Stimulated activated CD4-positive, alpha-beta T cell treated with anti-CD3 and anti-CD28 coated beads, Interleukin-4, amount 100 ng/mL, for 24 hours (primary cell): ENCODE measurements at regions not wholly inside any gene's neighbourhood (a gene's known extent, or its start where the extent isn't known, plus 50 kb on each side); places are given as distances from the start of the nearest gene placed in this dataset.

ENCODE experiments used
- DNase-seq: peaks from one replicate; pipeline ENCODE4 v3.0.0-alpha.2; 2020

GRCh38 chr1:206411321-206411720, 59.0 kb upstream of the IKBKE start:
- DNase-seq = no peak

- no peak for DNase-seq
Measured at GRCh38 chr1:206415942-206416341, 54.3 kb upstream of the IKBKE start.

GRCh38 chr1:206417774-206418614, 52.3 kb upstream of the IKBKE start:
- no peak for DNase-seq

GRCh38 chr1:206419250-206419649, 51.0 kb upstream of the IKBKE start:
- DNase-seq = no peak

GRCh38 chr1:206419783-206420182, 50.5 kb upstream of the IKBKE start:
- DNase-seq = no peak

GRCh38 chr1:206420471-206420870, 49.8 kb upstream of the IKBKE start:
- no peak for DNase-seq
